Psoas muscle (tissue), 7 donors: ENCODE measurements at regions not wholly inside any gene's neighbourhood (a gene's known extent, or its start where the extent isn't known, plus 50 kb on each side); places are given as distances from the start of the nearest gene placed in this dataset.

Source experiments
- ATAC-seq, 4 donors: fragments of 200-7000 bp; cut with Tn5 transposase; one replicate each; pipeline ENCODE4 v1.9.1; 2020; ENCODE audit warnings: moderate library complexity in 3 of 4, mild to moderate bottlenecking in 2 of 4
- DNase-seq, 2 donors: peaks; one replicate each; pipeline ENCODE4 v3.0.0-alpha.2; 2020
- H3K27ac ChIP-seq: fragments of 200-600 bp; one replicate; pipeline ENCODE4 v1.8.0; 2022
- H3K27me3 ChIP-seq, 3 donors: fragments of 200-600 bp in 1 of 3; one replicate each; pipeline versions ENCODE4 v1.6.1 to v1.8.0; 2013 to 2022; ENCODE audit warnings: low read length in 2 of 3, mild to moderate bottlenecking in 2 of 3, moderate library complexity in 1 of 3; ENCODE audit not compliant: insufficient read depth in 3 of 3
- H3K36me3 ChIP-seq, 2 donors: fragments of 200-600 bp in 1 of 2; one replicate each; pipeline versions ENCODE4 v1.6.1 to v1.8.0; 2013 to 2022; ENCODE audit warnings: low read depth in 1 of 2, mild to moderate bottlenecking in 1 of 2, moderate library complexity in 1 of 2; ENCODE audit not compliant: insufficient read depth in 1 of 2
- H3K4me1 ChIP-seq: fragments of 200-600 bp; one replicate; pipeline ENCODE4 v1.8.0; 2022
- H3K4me3 ChIP-seq: fragments of 200-600 bp; one replicate; pipeline ENCODE4 v1.8.0; 2022; ENCODE audit warnings: mild to moderate bottlenecking
- H3K9me3 ChIP-seq: fragments of 200-600 bp; one replicate; pipeline ENCODE4 v1.8.0; 2022
- CTCF ChIP-seq: fragments of 200-600 bp; IDR thresholded peaks from one replicate; pipeline ENCODE4 v1.8.0; 2022; ENCODE audit warnings: antibody characterized with exemption
- WGBS, 3 donors: extraction: QIAGEN DNeasy Blood & Tissue Kit; methylation state at CpG; one replicate each; pipeline versions ENCODE4 v1.1.6 to v1.1.7; 2013; 5-methylcytosine and 5-hydroxymethylcytosine counted together
- intact Hi-C, 2 donors: fragments of 100-400 bp; cut with DNase I; formaldehyde crosslinking; loops; one replicate each; pipeline versions ENCODE4 v1.11.0 to v1.14.2; 2022
- donor health status: healthy with polysubstance abuse.
- donor health status: DM: no; HTN: no; CAD: no; lungs with moderate emphysema.
- donor health status: Bipolar disorder and iron deficiency.
- donor health status: healthy.
- donor health status: DM: yes; HTN: yes; CAD: no.
- donor health status: DM: no; HTN: no; CAD: no.
- donor health status: DM: yes; HTN: yes; CAD: no.

GRCh38 chr5:27511061-27511460 lies 472.7 kb upstream of the CDH9 start:
- no peaks in the 10 kb centered on the region for H3K9me3 ChIP-seq
- ATAC-seq: no peak
- DNase-seq: no peak
- H3K36me3 ChIP-seq: no peaks in the 10 kb centered on the region
- no peak overlapping the region for H3K27ac ChIP-seq
- TF ChIP-seq CTCF: no peak
- no peaks in the 10 kb centered on the region for H3K27me3 ChIP-seq
- 22 to 28% (median 25%) methylated on average over 3 of the region's 3 CpGs for WGBS, 3 donors
- intact Hi-C loops: no loop called here
- no peaks in the 10 kb centered on the region for H3K4me1 ChIP-seq
- H3K4me3 ChIP-seq: no peak overlapping the region

- WGBS, 3 donors: 17 to 27% (median 26%) methylated on average over 3 of the region's 3 CpGs
- H3K4me3 ChIP-seq: no peak overlapping the region
- H3K4me1 ChIP-seq: no peaks in the 10 kb centered on the region
- no peak overlapping the region for H3K27ac ChIP-seq
- no peak for ATAC-seq
- no peaks in the 10 kb centered on the region for H3K36me3 ChIP-seq
- intact Hi-C loops: no loop called here
- TF ChIP-seq CTCF: no peak
- no peak for DNase-seq
- no peaks in the 10 kb centered on the region for H3K27me3 ChIP-seq
- no peaks in the 10 kb centered on the region for H3K9me3 ChIP-seq
Observed at GRCh38 chr5:27503813-27504212, 465.4 kb upstream of the CDH9 start.

- no peaks in the 10 kb centered on the region for H3K9me3 ChIP-seq
- ATAC-seq (no peak), DNase-seq (no peak)
- no peaks in the 10 kb centered on the region for H3K36me3 ChIP-seq
- H3K27ac ChIP-seq: no peak overlapping the region
- no peak overlapping the region for H3K4me3 ChIP-seq
- H3K27me3 ChIP-seq: no peaks in the 10 kb centered on the region
- intact Hi-C loops: no loop called here
- 71 to 77% (median 72%) methylated on average over 5 of the region's 5 CpGs for WGBS, 3 donors
- TF ChIP-seq CTCF: no peak
- no peaks in the 10 kb centered on the region for H3K4me1 ChIP-seq
Observed at GRCh38 chr5:27502236-27502635, 463.9 kb upstream of the CDH9 start.

- Histone ChIP-seq H3K9me3 (no peaks in the 10 kb centered on the region), H3K27ac (no peak overlapping the region), H3K27me3 (no peaks in the 10 kb centered on the region), H3K36me3 (no peaks in the 10 kb centered on the region), H3K4me3 (no peak overlapping the region), H3K4me1 (no peaks in the 10 kb centered on the region)
- ATAC-seq: no peak
- no peak for DNase-seq
- 69 to 79% (median 74%) methylated on average over 2 of the region's 2 CpGs for WGBS, 3 donors
- intact Hi-C loops: no loop called here
- TF ChIP-seq CTCF: no peak
Observed at GRCh38 chr5:27497491-27497890, 459.1 kb upstream of the CDH9 start.

- Histone ChIP-seq H3K27ac (no peak overlapping the region), H3K36me3 (no peaks in the 10 kb centered on the region), H3K4me3 (no peak overlapping the region), H3K4me1 (no peaks in the 10 kb centered on the region), H3K27me3 (no peaks in the 10 kb centered on the region), H3K9me3 (no peaks in the 10 kb centered on the region)
- DNase-seq (no peak), ATAC-seq (no peak)
- no peak for TF ChIP-seq CTCF
- intact Hi-C loops: no loop called here
- WGBS, 3 donors: 73 to 85% (median 84%) methylated on average over 2 of the region's 2 CpGs
Observed at GRCh38 chr5:27494887-27495286, 456.5 kb upstream of the CDH9 start.
